HG02571 (cell line): ENCODE measurements at regions not wholly inside any gene's neighbourhood (a gene's known extent, or its start where the extent isn't known, plus 50 kb on each side); places are given as distances from the start of the nearest gene placed in this dataset.

Experiments used
- ATAC-seq: cut with Tn5 transposase; IDR thresholded peaks from one replicate; pipeline ENCODE4 v1.9.1; 2021; ENCODE audit warnings: mild to moderate bottlenecking, moderate library complexity; ENCODE audit not compliant: unreplicated experiment

GRCh38 chr9:21561502-21561901, 79.4 kb upstream of the IFNE start:
- ATAC-seq, result no peak

DNA sequence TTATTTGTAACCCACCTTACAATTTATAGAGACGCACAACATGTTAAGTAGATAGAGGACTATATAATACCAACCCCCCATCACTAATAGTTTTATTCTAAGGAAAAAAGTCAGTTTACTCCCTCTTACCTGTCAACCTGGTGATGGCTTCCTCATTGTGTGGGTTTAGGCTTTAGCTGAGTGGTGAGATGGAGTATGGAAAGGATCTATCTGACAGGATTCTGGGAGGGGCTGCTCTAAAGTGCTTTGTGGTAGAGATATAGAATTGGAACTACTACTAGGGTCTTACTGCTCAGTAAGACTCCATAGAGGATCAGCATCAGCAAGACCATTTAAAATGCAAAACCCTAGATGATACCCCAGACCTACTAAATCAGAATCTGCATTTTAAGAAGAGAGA, 82.1 kb upstream of the IFNE start:
- ATAC-seq, result no peak

DNA sequence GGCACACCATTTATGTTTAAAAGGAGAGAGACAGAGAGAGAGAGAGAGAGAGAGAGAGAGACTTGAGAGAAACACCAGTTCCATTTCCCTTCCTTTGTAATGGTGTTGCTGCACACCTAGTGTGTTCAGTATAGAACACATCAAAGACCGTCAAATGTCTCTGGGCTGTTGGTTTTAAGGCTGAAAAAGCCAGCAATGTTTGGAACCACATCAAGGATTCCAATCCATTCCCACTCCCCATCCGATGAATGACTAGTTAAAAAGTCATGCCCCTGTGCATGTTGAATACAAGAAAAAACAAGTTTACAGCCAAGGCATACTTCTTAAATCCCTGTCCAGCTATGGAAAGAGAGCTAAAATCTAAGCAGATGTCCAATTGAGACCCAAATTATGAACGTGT, 83.0 kb upstream of the IFNE start:
- ATAC-seq, result no peak

DNA sequence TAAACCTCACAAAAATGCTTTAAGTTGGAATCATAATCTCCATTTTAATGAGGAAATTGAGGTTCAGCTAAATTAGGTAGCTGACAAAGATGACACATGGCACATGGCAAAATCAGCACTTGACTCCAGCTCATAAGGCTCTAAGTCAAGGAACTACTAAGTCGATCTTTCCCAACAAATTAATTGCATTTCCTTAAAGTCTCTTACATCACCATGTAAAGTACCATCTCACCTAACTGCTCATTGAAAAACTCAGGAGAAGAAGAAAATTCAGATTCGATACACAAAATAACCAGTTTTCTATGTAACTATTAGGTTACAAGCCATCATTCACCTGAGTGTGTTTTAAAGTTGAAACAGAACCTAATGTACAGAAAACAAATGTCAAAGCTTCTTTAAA, 85.8 kb upstream of the IFNE start:
- no peak for ATAC-seq

GRCh38 chr9:21568484-21568883, 86.4 kb upstream of the IFNE start:
- no peak for ATAC-seq

DNA sequence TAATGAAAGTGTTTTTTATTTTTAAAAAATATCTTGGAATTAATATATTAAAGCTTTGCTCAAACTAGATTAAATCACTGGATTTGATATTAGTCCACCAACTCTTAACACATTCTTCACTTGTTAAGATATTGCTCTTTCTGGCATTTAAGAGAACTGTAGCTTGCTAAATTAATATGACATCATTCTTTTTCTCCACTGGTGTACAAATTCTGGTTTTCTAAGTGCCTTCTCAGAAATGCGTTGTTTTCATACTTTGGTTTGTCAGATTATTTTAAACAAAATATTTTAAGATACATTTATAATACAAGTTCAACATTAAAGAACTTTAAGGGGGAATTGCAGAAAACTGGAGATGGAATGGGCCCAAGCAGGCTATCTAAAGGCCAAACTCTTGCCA, 87.6 kb upstream of the IFNE start:
- ATAC-seq, result no peak

DNA sequence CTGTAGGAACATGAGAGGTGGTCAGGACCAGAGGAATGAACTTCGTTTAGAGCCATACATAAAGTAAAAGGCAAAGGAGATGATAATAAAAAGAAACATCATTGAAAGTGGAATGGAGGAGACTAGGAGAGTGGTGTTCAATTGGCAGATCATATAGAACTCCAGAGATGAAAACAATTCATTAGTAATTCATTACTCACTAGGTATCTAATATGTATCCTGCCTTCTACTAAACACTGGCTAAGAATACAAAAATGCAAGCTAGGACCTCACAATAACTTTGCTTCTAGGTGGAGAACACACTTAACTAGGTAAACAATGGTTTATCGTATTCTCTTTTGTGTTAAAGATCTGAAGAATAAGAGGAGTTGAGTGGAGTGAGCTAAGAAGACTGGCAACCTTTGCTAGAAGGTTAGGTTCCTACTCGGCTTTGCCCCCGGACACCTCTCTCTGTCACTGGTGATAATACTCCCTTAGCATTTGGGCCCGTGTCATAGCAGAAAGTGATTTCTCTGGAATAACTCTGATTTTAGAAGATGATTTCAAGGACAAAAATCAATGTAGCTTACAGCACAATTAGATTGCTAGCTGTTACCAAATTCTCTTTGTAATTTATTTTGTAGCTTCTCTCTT, 88.6 kb upstream of the IFNE start:
- ATAC-seq, result no peak

- ATAC-seq, result no peak
Measured at GRCh38 chr9:21574261-21574660, 92.1 kb upstream of the IFNE start.

DNA sequence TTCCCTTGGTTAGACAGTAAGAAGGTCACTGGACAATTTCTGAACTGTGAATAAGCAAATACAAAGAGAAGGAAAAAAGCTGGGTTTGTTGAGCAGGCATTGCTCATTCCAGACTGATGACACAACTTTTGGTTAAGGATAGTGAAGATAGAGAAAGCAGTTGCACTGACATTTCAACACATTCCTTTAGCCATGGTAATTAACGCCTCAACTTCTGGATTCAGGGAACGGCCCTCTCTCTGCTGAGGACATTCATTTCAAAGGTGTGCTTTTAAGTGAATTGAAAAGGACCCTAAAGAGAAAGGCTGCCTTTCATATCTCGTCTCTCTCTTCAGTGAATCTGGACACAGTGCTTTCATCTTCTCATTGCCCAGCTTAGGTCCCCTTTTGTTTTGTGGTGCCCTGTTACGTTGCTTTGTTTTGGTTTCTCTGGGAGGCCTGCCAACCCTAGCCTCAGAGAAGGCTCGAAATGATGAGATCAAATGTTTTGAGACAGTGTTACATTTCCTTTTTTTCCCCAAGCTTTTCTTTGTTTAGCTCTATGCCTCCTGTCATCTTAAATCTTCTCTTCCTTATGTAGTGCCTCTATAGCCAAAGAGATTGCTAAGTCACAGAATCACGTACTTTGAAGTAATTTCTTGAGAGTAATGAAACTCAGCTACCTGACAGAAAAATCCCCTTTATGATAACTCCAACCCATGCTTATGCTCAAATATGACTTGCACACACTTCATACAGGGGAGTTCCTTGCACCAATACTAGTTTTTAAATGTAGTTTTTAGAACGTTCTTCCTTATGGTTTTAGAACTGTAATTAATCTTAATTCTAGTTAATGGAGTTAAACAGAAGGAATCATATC, 94.4 kb upstream of the IFNE start:
- no peak for ATAC-seq

GRCh38 chr9:21579247-21579671, 97.1 kb upstream of the IFNE start:
- ATAC-seq, result no peak

GRCh38 chr9:21579743-21580142, 97.6 kb upstream of the IFNE start:
- ATAC-seq, result no peak

DNA sequence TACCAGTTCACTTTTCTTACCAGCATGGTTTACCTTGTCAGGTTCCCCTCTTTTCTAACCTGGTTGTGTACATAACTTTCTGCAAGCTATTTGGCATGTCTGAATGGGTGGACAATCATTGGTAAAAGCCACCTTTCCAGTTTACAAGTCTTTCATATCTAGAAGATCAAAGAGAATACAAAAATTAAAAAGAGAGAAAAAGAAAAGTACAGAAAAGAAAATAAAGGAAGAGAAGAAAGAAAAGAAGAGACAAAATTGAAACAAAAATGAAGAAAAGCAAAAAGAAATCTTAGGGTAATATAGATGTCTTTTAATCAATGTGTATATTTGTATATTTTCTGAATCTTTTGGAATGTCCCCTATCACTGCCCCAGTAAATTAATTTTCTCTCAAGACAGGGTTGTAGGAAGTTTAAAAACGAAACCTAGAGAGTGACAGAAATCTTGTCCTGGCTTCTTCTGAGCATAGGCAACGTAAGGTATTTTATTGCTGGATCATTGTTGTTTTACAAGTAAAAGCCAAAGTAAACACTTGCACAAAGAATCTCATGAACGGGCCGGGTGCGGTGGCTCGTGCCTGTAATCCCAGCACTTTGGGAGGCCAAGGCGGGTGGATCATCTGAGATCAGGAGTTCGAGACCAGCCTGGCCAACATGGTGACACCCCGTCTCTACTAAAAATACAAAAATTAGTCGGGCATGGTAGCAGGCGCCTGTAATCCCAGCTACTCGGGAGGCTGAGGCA, 98.7 kb upstream of the IFNE start:
- no peak for ATAC-seq

DNA sequence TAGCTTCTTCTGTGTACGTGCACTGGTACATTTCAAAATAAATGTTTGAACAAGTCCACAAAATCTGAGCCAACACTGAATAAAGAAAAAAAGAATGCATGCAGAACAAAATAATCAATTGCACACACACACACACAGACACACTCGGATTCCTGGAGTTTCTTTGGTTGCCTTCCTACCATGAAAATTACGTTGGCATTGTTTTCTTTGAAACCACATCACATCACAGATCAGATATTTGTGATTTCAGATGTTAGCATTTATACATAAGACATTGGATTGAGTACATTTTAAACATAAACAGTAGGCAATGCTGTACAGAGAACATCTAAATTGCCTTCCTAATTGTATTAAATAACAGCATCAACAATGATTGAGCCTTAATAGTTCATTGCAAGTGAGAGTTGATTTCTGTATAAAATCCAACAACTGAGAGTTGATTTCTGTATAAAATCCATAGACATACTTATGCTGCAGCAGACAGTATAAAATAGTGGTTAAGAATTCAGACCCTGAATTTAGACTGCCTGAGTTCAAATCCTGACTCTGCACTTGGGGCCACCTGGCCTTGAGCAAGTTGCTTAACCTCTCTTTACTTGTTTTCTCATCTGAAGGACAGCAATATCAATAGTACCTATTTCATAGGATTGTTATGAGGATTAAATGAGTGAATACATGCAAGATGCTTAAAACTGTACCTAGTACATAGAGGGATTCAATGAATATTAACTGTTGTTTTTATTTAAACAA, 101.7 kb upstream of the IFNE start:
- ATAC-seq, result no peak

DNA sequence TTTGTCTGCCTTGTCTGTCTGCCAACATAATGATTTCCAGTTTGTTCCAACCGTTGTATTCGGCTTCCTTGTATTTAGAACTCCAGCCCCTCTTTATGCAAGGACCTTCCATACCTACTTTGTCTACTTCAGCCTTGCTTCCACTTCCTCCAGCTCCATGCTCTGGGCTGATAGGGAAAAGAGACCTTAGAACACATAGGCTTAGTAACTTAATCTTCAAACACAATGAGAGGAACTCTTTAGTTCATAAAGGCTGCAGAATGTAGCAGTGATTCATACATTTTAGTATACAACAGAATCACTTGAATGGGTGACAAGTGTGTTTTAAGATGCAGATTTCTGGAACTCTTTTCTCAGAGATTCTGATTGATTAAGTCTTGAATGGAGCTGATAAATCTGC, 102.8 kb upstream of the IFNE start:
- no peak for ATAC-seq

DNA sequence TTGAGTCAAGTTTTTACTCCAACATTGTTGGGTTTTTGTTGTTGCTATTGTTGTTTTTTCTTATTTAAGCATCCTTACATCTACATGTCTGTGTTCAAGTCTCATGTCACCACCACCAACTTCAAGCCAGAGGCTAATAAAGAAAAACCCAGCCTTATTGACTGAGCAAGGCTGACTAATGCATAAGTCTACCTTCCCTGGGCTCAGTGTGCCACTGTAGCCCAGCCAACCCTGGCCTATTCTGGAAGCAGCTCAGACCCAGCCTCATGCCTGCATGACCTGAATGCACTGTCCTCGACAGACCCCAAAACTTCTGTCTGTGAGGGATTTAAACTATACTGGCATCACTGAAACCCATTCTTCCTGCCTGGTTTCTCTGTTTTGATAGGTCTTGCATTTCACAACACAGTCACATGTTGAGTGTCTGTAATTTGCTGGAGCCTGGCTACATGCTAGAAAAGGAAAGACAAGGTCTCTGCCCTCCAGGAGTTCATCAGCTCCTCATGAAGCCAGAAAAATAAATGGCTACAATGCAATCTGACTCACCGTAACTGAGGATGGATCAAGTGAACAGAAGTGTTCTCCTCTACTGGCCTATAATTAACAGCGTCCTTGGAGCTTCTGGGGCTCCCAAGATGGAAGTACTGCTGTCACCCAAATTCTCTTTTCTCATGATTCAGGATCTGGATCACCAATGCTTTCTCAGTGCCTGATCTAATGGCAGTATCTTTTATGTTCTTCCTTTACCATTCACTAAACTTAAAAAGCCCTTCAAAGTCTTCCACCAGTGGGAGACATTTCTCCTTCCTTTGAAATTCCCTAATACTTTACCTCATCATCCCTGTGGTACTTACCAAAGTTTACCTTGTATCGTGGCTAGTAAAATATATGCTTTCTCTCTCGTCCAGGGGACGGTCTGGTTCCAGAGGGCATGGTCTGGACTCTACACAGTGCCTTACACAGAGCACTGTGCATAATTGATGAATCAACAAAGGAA, 103.9 kb upstream of the IFNE start:
- no peak for ATAC-seq

DNA sequence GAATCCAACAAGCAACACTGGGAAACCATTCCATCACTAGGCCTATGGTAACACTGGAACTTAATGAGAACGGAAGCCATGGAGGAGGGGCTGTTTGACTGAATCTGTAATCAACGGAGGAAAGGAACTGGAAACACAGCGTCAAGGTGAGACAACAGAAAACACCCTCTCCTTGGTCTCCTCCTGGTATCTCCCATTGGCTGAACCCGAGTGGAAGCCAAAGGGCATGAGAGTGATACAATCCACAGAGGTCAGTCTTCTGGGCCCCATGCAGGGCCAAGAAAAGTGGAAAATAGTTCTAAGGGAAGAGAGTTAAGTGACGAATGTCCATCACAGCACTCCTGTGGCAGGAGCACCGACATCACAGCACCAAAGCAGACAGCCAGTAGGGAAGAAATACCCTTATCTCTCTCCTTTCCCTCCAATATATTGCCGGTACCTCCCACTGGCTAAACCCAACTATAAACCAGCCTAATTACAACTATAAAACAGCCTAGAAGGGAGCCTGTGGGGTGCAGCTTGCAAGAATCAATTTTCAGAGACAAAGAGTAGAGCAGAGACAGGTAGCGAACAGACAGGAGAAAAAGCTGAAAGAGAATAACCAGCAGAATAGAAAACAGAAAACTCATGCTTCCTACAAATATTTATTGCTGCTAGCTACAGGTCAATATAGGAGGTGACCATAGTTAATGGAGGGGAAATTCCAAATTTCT, 107.4 kb upstream of the IFNE start:
- no peak for ATAC-seq

DNA sequence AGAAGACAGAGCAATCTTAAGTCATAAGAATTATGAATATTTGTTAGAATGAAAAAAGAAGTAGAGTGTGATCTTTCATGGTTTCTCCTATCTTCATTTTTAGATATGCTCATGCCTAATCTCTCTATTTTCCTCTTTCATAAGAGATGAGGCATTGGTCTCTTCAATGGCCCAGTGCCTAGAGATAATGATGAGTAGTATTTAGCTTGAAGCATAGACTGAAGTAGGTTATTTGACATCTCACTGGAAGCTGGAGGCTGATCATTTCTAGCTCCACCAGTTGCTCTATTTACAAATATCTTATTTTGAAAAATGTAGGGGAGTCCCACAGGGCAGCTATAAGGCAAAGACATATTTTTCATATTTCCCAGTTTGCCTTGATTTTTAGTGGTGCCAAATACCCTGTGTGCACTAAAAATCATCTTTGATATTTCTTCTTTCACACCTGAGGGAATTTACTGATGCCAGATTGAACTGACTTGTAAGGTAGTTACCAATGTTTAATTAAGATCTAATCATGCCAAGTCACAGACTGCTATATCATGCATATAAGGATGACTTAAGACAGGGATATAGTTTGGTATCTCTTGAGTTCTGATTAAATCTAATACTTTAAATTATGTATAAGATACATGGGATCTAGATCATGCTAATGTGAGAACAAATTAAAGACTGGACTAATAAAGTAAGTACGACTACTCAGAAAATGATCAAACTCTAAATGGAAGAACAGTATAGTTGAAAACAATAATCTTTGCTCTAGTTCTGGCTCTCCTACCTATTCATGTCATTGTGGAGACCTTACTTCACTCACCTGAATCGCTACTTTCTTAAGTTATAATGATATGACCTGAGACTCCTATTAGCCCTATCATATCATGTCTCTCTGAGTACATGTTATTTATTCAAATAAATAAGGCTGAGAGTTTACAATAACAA, 108.2 kb upstream of the IFNE start:
- no peak for ATAC-seq
